ENCODE measurements at regions not wholly inside any gene's neighbourhood (a gene's known extent, or its start where the extent isn't known, plus 50 kb on each side); places are given as distances from the start of the nearest gene placed in this dataset.

DNA sequence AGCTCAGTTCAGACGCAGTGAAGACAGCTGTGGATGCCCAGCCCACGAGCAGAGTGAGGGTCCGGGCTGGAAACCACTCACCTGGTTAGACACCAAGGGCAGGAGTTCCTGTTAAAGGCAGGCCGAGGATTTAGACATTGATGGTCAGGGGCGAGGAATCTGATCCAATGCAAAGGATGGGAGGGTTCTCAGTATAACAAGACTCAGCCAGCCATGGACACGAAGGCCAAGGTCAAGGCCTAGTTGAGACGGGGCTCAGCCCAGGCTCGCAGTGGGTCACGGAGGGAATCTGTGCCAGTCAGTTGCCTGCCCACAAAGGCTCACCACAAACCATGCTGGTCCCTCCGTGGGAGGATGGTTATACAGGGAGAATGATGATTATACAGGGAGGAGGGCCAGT lies 63.3 kb upstream of the FCN1 start:
- H3K9me1 ChIP-seq (ENCODE audit: control insufficient read depth, insufficient read depth, low read length) = no peaks in the 10 kb centered on the region
- 0% methylated on average over 10 of the region's 10 CpGs for WGBS (ENCODE audit: insufficient coverage, low coverage, missing lambda C conversion rate)
- no peaks in the 10 kb centered on the region for H3K36me3 ChIP-seq (ENCODE audit: control insufficient read depth, insufficient read depth, low read length)
- no peak overlapping the region for H2AFZ ChIP-seq (ENCODE audit: low read depth, low read length)
- BruUV-seq (replicated peaks) = no TSS peak
- no peak overlapping the region for H3K4me2 ChIP-seq (ENCODE audit: insufficient read depth, low read length)
- POLR2A ChIA-PET = no interaction called here
- H3K27ac ChIP-seq (ENCODE audit: extremely low read depth, low read depth, low read length) = no peak overlapping the region
- H3K27me3 ChIP-seq (ENCODE audit: control insufficient read depth in 2 of 2, insufficient read depth in 2 of 2, low read length in 2 of 2) = peaks cover 0 to 15% of the 10 kb centered on the region in 2 experiments; a peak in 1 of 5 replicates
- FAIRE-seq (no peak), DNase-seq (ENCODE audit: extremely low read depth in 1 of 4, low spot score in 3 of 4) (no peak), ATAC-seq (no peak)
- H3K79me2 ChIP-seq (ENCODE audit: control insufficient read depth, insufficient read depth, low read length) = no peaks in the 10 kb centered on the region
- in situ Hi-C loops (cut with MboI) (loop anchor here (10.0 kb wide), 1 partner anchor 286 kb away; no protein-coding TSS in a partner anchor), intact Hi-C loops (cut with micrococcal nuclease) (no loop called here)
- 0 out of 2 replicates have a peak, but pooled peaks cover 4% of the 10 kb centered on the region for H4K20me1 ChIP-seq (replicated peaks; ENCODE audit: control insufficient read depth, insufficient read depth, low read length)
- no peaks in the 10 kb centered on the region for H3K4me1 ChIP-seq (replicated peaks in 1 of 2; ENCODE audit: control insufficient read depth in 2 of 2, insufficient read depth in 2 of 2, low read length in 2 of 2)
- TF ChIP-seq CREBBP (IDR thresholded peaks at IDR 0.05; ENCODE audit: low read depth, low read length) = no peak
- CTCF ChIA-PET (ENCODE audit: low intra/inter-chr PET ratio) = interaction anchor here (1.4 kb wide), 1 partner anchor 282 kb away, joined by 3 read pairs; no protein-coding TSS in a partner anchor
- H3K9me3 ChIP-seq (replicated peaks; ENCODE audit: control insufficient read depth, insufficient read depth, low read depth, low read length) = no peaks in the 10 kb centered on the region
- no peak overlapping the region for H3K4me3 ChIP-seq
- no peak overlapping the region for H3K9ac ChIP-seq (ENCODE audit: insufficient read depth in 1 of 2, low read depth in 2 of 2, low read length in 2 of 2)

DNA sequence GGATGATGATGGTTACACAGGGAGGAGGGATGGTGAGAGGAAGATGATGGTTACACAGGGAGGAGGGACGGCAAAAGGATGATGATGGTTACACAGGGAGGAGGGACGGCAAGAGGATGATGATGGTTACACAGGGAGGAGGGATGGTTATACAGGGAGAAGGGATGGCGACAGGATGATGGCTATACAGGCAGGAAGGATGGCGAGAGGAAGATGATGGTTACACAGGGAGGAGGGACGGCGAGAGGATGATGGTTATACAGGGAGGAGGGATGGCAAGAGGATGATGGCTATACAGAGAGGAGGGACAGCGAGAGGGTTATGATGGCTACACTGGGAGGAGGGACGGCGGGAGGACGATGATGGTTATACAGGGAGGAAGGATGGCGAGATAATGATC lies 64.1 kb upstream of the FCN1 start:
- Histone ChIP-seq H3K9ac (ENCODE audit: insufficient read depth in 1 of 2, low read depth in 2 of 2, low read length in 2 of 2) (no peak overlapping the region), H3K36me3 (ENCODE audit: control insufficient read depth, insufficient read depth, low read length) (no peaks in the 10 kb centered on the region), H3K27me3 (ENCODE audit: control insufficient read depth in 2 of 2, insufficient read depth in 2 of 2, low read length in 2 of 2) (peaks cover 0 to 15% of the 10 kb centered on the region in 2 experiments; a peak in 1 of 5 replicates), H3K9me3 (replicated peaks; ENCODE audit: control insufficient read depth, insufficient read depth, low read depth, low read length) (no peaks in the 10 kb centered on the region), H4K20me1 (replicated peaks; ENCODE audit: control insufficient read depth, insufficient read depth, low read length) (0 out of 2 replicates have a peak, but pooled peaks cover 4% of the 10 kb centered on the region), H3K9me1 (ENCODE audit: control insufficient read depth, insufficient read depth, low read length) (no peaks in the 10 kb centered on the region), H3K79me2 (ENCODE audit: control insufficient read depth, insufficient read depth, low read length) (no peaks in the 10 kb centered on the region), H3K27ac (ENCODE audit: extremely low read depth, low read depth, low read length) (no peak overlapping the region), H2AFZ (ENCODE audit: low read depth, low read length) (no peak overlapping the region), H3K4me1 (replicated peaks in 1 of 2; ENCODE audit: control insufficient read depth in 2 of 2, insufficient read depth in 2 of 2, low read length in 2 of 2) (no peaks in the 10 kb centered on the region), H3K4me3 (no peak overlapping the region), H3K4me2 (ENCODE audit: insufficient read depth, low read length) (no peak overlapping the region)
- in situ Hi-C loops (cut with MboI) = loop anchor here (10.0 kb wide), 1 partner anchor 287 kb away; no protein-coding TSS in a partner anchor
- intact Hi-C loops (cut with micrococcal nuclease) = no loop called here
- FAIRE-seq = no peak
- ATAC-seq = no peak
- TF ChIP-seq ZNF263 (CRISPR knock-in tag; IDR thresholded peaks at IDR 0.05; ENCODE audit: borderline replicate concordance) (peak; percentile 95), ZNF121 (CRISPR knock-in tag; conservative IDR thresholded peaks at IDR 0.05) (no peak)
- DNase-seq (ENCODE audit: extremely low read depth in 1 of 4, low spot score in 3 of 4) = no peak
- no TSS peak for BruUV-seq (replicated peaks)
- WGBS (ENCODE audit: insufficient coverage, low coverage, missing lambda C conversion rate) = 0% methylated on average over 5 of the region's 11 CpGs
- ChIA-PET POLR2A (no interaction called here), CTCF (ENCODE audit: low intra/inter-chr PET ratio) (interaction anchor here (1.4 kb wide), 1 partner anchor 283 kb away, joined by 3 read pairs; no protein-coding TSS in a partner anchor)
